ENCODE measurements at regions not wholly inside any gene's neighbourhood (a gene's known extent, or its start where the extent isn't known, plus 50 kb on each side); places are given as distances from the start of the nearest gene placed in this dataset.

GRCh38 chr9:126228111-126228780 lies 98.4 kb upstream of the MVB12B start:
- no peak overlapping the region for H3K4me3 ChIP-seq (ENCODE audit: low read length)
- H3K27me3 ChIP-seq (ENCODE audit: control insufficient read depth, insufficient read depth, low read length), result peaks cover 32% of the 10 kb centered on the region
- WGBS (ENCODE audit: insufficient coverage, low lambda C conversion rate), result no CpG with 5 or more reads among the region's 14 CpGs
- DNase-seq, result no peak
- no peaks in the 10 kb centered on the region for H3K36me3 ChIP-seq (ENCODE audit: control insufficient read depth, insufficient read depth, low read length)
- H3K9me3 ChIP-seq (ENCODE audit: control insufficient read depth, low read depth, low read length), result no peaks in the 10 kb centered on the region
- H3K4me1 ChIP-seq (ENCODE audit: control insufficient read depth, insufficient read depth, low read length), result no peaks in the 10 kb centered on the region
- H3K27ac ChIP-seq (ENCODE audit: low read length), result no peak overlapping the region

DNA sequence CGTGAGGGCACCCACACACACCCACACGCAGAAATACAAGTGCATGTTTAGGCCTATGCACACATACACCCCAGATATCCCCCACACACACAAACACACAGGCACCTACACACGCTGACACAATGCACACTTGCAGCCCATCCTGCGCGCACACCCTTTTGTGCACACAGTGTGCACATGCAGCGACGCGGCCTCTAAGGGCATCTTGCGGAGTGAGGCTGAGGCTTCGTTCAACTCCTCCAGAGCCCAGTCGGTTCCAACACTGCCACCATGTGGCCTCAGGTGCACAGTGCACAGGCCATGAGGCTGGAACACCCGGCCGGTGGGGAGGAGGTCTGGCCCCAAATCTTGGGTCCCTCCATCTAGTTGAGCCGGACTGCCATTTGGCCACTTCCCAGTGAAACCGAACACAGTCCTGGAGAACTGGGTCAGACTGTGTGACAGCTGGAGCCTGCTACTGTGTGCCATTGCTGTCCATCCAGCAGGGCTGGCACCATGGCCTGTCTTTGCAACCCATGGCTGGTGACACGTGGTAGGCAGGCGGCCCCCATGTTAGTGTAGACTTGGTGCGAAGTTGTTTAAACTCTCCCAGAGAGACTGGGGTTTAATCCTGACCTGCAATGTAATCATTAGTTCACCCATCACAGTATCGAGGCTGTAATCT lies 97.7 kb upstream of the MVB12B start:
- DNase-seq, result peak; percentile 45 to 51
- Histone ChIP-seq H3K27ac (ENCODE audit: low read length) (no peak overlapping the region), H3K9me3 (ENCODE audit: control insufficient read depth, low read depth, low read length) (no peaks in the 10 kb centered on the region), H3K4me3 (ENCODE audit: low read length) (no peak overlapping the region), H3K27me3 (ENCODE audit: control insufficient read depth, insufficient read depth, low read length) (peaks cover 25% of the 10 kb centered on the region), H3K36me3 (ENCODE audit: control insufficient read depth, insufficient read depth, low read length) (no peaks in the 10 kb centered on the region), H3K4me1 (ENCODE audit: control insufficient read depth, insufficient read depth, low read length) (no peaks in the 10 kb centered on the region)
- WGBS (ENCODE audit: insufficient coverage, low lambda C conversion rate), result no CpG with 5 or more reads among the region's 19 CpGs

GRCh38 chr9:126229501-126229900 lies 97.1 kb upstream of the MVB12B start:
- Histone ChIP-seq H3K4me3 (ENCODE audit: low read length) (no peak overlapping the region), H3K36me3 (ENCODE audit: control insufficient read depth, insufficient read depth, low read length) (no peaks in the 10 kb centered on the region)

DNA sequence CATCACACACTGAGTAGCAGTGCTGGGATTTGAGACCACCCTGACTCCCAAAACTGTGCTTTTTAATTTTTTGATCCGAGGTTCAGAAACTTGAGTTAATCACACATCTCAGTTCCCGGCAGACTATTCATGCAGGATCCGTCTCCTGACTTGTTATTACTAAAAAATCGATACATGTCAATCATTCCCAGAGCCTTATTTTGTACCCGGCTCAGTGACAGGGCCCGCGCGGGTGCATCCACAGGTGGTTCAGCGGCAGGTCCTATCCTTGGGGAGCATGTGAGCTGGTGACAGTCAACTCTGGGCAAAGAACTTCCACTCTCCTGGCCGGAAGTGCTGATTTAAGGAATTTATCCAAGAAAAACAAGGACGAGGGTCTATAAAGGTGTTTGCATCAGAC lies 95.9 kb upstream of the MVB12B start:
- Histone ChIP-seq H3K27ac (ENCODE audit: low read length) (no peak overlapping the region), H3K9me3 (ENCODE audit: control insufficient read depth, low read depth, low read length) (no peaks in the 10 kb centered on the region), H3K36me3 (ENCODE audit: control insufficient read depth, insufficient read depth, low read length) (no peaks in the 10 kb centered on the region), H3K27me3 (ENCODE audit: control insufficient read depth, insufficient read depth, low read length) (peaks cover 15% of the 10 kb centered on the region), H3K4me1 (ENCODE audit: control insufficient read depth, insufficient read depth, low read length) (no peaks in the 10 kb centered on the region), H3K4me3 (ENCODE audit: low read length) (no peak overlapping the region)
- 95% methylated on average over 3 of the region's 11 CpGs for WGBS (ENCODE audit: insufficient coverage, low lambda C conversion rate)
- DNase-seq, result no peak

More at GRCh38 chr9:126229501-126229900, 97.1 kb upstream of the MVB12B start:
- Histone ChIP-seq H3K27ac (ENCODE audit: low read length) (no peak overlapping the region), H3K4me1 (ENCODE audit: control insufficient read depth, insufficient read depth, low read length) (no peaks in the 10 kb centered on the region), H3K9me3 (ENCODE audit: control insufficient read depth, low read depth, low read length) (no peaks in the 10 kb centered on the region), H3K27me3 (ENCODE audit: control insufficient read depth, insufficient read depth, low read length) (peaks cover 19% of the 10 kb centered on the region)
- DNase-seq, result no peak
- WGBS (ENCODE audit: insufficient coverage, low lambda C conversion rate), result no CpG with 5 or more reads among the region's 3 CpGs

DNA sequence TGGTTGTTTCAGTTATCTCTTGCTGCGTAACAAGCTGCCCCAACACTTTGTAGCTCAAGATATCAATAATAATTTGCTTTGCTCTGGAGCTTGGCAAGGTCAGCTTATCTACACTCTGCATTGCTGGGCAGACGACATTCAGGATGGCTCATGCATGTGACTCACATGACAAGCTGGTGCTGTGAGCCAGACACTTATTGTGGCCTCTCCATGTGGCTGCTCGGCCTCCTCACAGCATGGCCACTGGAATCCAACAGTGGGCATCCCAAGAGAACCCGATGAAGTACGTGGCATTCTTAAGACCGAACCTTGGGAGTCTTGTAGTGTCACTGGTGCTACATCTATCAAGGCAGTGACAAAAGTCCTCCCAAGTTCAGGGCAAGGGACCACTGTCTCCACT lies 94.2 kb upstream of the MVB12B start:
- no peak overlapping the region for H3K4me3 ChIP-seq (ENCODE audit: low read length)
- no peaks in the 10 kb centered on the region for H3K9me3 ChIP-seq (ENCODE audit: control insufficient read depth, low read depth, low read length)
- peak in 1 of 2 donors; percentile 11 for DNase-seq
- peaks cover 11% of the 10 kb centered on the region for H3K27me3 ChIP-seq (ENCODE audit: control insufficient read depth, insufficient read depth, low read length)
- H3K36me3 ChIP-seq (ENCODE audit: control insufficient read depth, insufficient read depth, low read length), result no peaks in the 10 kb centered on the region
- WGBS (ENCODE audit: insufficient coverage, low lambda C conversion rate), result no CpG with 5 or more reads among the region's 6 CpGs
- no peaks in the 10 kb centered on the region for H3K4me1 ChIP-seq (ENCODE audit: control insufficient read depth, insufficient read depth, low read length)
- no peak overlapping the region for H3K27ac ChIP-seq (ENCODE audit: low read length)

- no peak for DNase-seq
- peaks cover 6% of the 10 kb centered on the region for H3K27me3 ChIP-seq (ENCODE audit: control insufficient read depth, insufficient read depth, low read length)
- no CpG with 5 or more reads among the region's 9 CpGs for WGBS (ENCODE audit: insufficient coverage, low lambda C conversion rate)
- H3K4me1 ChIP-seq (ENCODE audit: control insufficient read depth, insufficient read depth, low read length), result no peaks in the 10 kb centered on the region
- no peaks in the 10 kb centered on the region for H3K36me3 ChIP-seq (ENCODE audit: control insufficient read depth, insufficient read depth, low read length)
- no peak overlapping the region for H3K27ac ChIP-seq (ENCODE audit: low read length)
- no peaks in the 10 kb centered on the region for H3K9me3 ChIP-seq (ENCODE audit: control insufficient read depth, low read depth, low read length)
- no peak overlapping the region for H3K4me3 ChIP-seq (ENCODE audit: low read length)
These were observed 93.5 kb upstream of the MVB12B start for GRCh38 chr9:126233175-126233574.

- Histone ChIP-seq H3K27ac (ENCODE audit: low read length) (no peak overlapping the region), H3K4me1 (ENCODE audit: control insufficient read depth, insufficient read depth, low read length) (no peaks in the 10 kb centered on the region), H3K27me3 (ENCODE audit: control insufficient read depth, insufficient read depth, low read length) (no peaks in the 10 kb centered on the region), H3K36me3 (ENCODE audit: control insufficient read depth, insufficient read depth, low read length) (no peaks in the 10 kb centered on the region), H3K9me3 (ENCODE audit: control insufficient read depth, low read depth, low read length) (no peaks in the 10 kb centered on the region), H3K4me3 (ENCODE audit: low read length) (no peak overlapping the region)
- no CpG with 5 or more reads among the region's 21 CpGs for WGBS (ENCODE audit: insufficient coverage, low lambda C conversion rate)
- no peak for DNase-seq
These were observed 92.6 kb upstream of the MVB12B start for GRCh38 chr9:126233913-126234525.

DNA sequence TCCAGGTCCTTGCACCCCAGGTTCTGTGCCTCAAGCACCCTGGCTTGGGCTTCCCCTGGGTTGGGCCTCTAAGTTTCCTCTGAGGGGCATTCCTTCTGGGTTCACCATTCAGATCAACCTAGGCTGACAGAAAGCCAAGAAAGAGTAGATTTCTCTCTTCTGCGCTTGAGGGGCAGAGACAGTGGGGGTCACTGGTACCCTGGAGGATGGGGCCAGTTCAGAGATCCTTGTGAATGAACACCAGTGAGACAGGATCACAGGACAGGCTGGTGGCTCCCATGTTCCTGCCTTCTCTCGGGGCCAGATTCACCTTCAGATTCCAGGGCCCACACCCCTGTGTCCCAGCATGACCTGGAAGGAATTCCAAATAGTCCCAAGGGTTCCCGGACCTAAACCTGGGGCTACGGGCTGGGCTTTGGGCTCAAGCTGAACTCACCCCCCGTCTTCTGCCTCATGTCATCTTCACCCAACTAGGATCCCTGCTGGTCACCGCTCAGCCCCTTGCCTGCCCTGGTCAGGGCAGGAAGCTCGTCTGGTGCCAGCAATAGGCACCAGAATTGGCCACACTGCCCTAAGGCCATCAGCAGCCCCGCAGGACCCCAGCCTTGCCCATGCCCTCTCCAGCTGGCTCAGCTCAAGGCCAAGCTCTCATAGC lies 91.8 kb upstream of the MVB12B start:
- H3K27me3 ChIP-seq (ENCODE audit: control insufficient read depth, insufficient read depth, low read length), result no peaks in the 10 kb centered on the region
- no peaks in the 10 kb centered on the region for H3K9me3 ChIP-seq (ENCODE audit: control insufficient read depth, low read depth, low read length)
- no peaks in the 10 kb centered on the region for H3K4me1 ChIP-seq (ENCODE audit: control insufficient read depth, insufficient read depth, low read length)
- no peak overlapping the region for H3K4me3 ChIP-seq (ENCODE audit: low read length)
- WGBS (ENCODE audit: insufficient coverage, low lambda C conversion rate), result no CpG with 5 or more reads among the region's 8 CpGs
- H3K36me3 ChIP-seq (ENCODE audit: control insufficient read depth, insufficient read depth, low read length), result no peaks in the 10 kb centered on the region
- no peak for DNase-seq
- no peak overlapping the region for H3K27ac ChIP-seq (ENCODE audit: low read length)

GRCh38 chr9:126235336-126236243 lies 91.0 kb upstream of the MVB12B start:
- no peaks in the 10 kb centered on the region for H3K27me3 ChIP-seq (ENCODE audit: control insufficient read depth, insufficient read depth, low read length)
- H3K4me1 ChIP-seq (ENCODE audit: control insufficient read depth, insufficient read depth, low read length), result no peaks in the 10 kb centered on the region
- no peaks in the 10 kb centered on the region for H3K36me3 ChIP-seq (ENCODE audit: control insufficient read depth, insufficient read depth, low read length)
- no CpG with 5 or more reads among the region's 49 CpGs for whole genome bisulfite sequencing (ENCODE audit: insufficient coverage, low lambda C conversion rate)
- no peak overlapping the region for H3K4me3 ChIP-seq (ENCODE audit: low read length)
- H3K27ac ChIP-seq (ENCODE audit: low read length), result no peak overlapping the region
- no peaks in the 10 kb centered on the region for H3K9me3 ChIP-seq (ENCODE audit: control insufficient read depth, low read depth, low read length)
- DNase-seq, result no peak

GRCh38 chr9:126236273-126236672 lies 90.4 kb upstream of the MVB12B start:
- no peak for DNase-seq
- WGBS (ENCODE audit: insufficient coverage, low lambda C conversion rate), result no CpG with 5 or more reads among the region's 7 CpGs
- Histone ChIP-seq H3K4me1 (ENCODE audit: control insufficient read depth, insufficient read depth, low read length) (no peaks in the 10 kb centered on the region), H3K9me3 (ENCODE audit: control insufficient read depth, low read depth, low read length) (no peaks in the 10 kb centered on the region), H3K27me3 (ENCODE audit: control insufficient read depth, insufficient read depth, low read length) (no peaks in the 10 kb centered on the region), H3K27ac (ENCODE audit: low read length) (no peak overlapping the region), H3K4me3 (ENCODE audit: low read length) (no peak overlapping the region), H3K36me3 (ENCODE audit: control insufficient read depth, insufficient read depth, low read length) (no peaks in the 10 kb centered on the region)
